Thyroid gland (tissue), 4 donors: ENCODE measurements at regions not wholly inside any gene's neighbourhood (a gene's known extent, or its start where the extent isn't known, plus 50 kb on each side); places are given as distances from the start of the nearest gene placed in this dataset.

Experiments used
- DNase-seq, 2 donors: peaks; one replicate each; pipeline ENCODE4 v3.0.0-alpha.2; 2019
- H3K27ac ChIP-seq, 3 donors: fragments of 200-600 bp; sonication (generic); 1 replicate in 2 of 3; 2 replicates in 1 of 3; pipeline ENCODE4 v1.5.1; 2016 to 2019; ENCODE audit warnings: mild to moderate bottlenecking in 1 of 3, moderate library complexity in 1 of 3
- H3K27me3 ChIP-seq: fragments of 200-600 bp; sonication (generic); one replicate; pipeline ENCODE4 v1.5.1; 2019
- H3K36me3 ChIP-seq, 2 donors: fragments of 200-600 bp; sonication (generic); one replicate each; pipeline ENCODE4 v1.5.1; 2016 to 2019
- H3K4me1 ChIP-seq, 2 donors: fragments of 200-600 bp; sonication (generic); one replicate each; pipeline ENCODE4 v1.5.1; 2017 to 2019
- H3K4me3 ChIP-seq, 3 donors: fragments of 200-600 bp; sonication (generic); replicated peaks in 1 of 3; 1 replicate in 2 of 3; 2 replicates in 1 of 3; pipeline ENCODE4 v1.5.1; 2016; ENCODE audit warnings: mild to moderate bottlenecking in 1 of 3
- H3K9me3 ChIP-seq: fragments of 200-600 bp; sonication (generic); one replicate; pipeline ENCODE4 v1.5.1; 2017
- CTCF ChIP-seq, 6 experiments: fragments of 200-600 bp in 3 of 6; fragments of 450-650 bp in 3 of 6; sonication (generic) in 3 of 6; IDR thresholded peaks; one replicate each; pipeline ENCODE4 v1.5.1; 2016 to 2019; ENCODE audit warnings: antibody characterized with exemption in 6 of 6, mild to moderate bottlenecking in 2 of 6, inconsistent platforms in 1 of 6, moderate library complexity in 1 of 6
- POLR2A ChIP-seq, 2 donors: fragments of 450-650 bp; IDR thresholded peaks; one replicate each; pipeline ENCODE4 v1.6.1; 2017; ENCODE audit warnings: antibody characterized with exemption in 2 of 2, mild to moderate bottlenecking in 2 of 2, moderate library complexity in 1 of 2
- WGBS, 2 donors: methylation state at CpG; one replicate each; pipeline ENCODE4 v1.1.5; 2017; 5-methylcytosine and 5-hydroxymethylcytosine counted together
- intact Hi-C: fragments of 100-400 bp; cut with DNase I; formaldehyde crosslinking; loops from one replicate; pipeline ENCODE4 v1.15.1; 2023

GRCh38 chr10:7484456-7485243, 73.8 kb upstream of the SFMBT2 start:
- H3K9me3 ChIP-seq, result no peaks in the 10 kb centered on the region
- no peaks in the 10 kb centered on the region for H3K36me3 ChIP-seq
- TF ChIP-seq CTCF (IDR thresholded peaks at IDR 0.05) (no peak), POLR2A (IDR thresholded peaks at IDR 0.05) (no peak)
- no peaks in the 10 kb centered on the region for H3K27me3 ChIP-seq
- no peak overlapping the region for H3K4me3 ChIP-seq
- intact Hi-C loops, result no loop called here
- whole genome bisulfite sequencing, 2 donors, result 60 to 61% methylated on average over 12 of the region's 12 CpGs
- peaks cover 17 to 19% of the 10 kb centered on the region in 2 donors for H3K4me1 ChIP-seq
- no peak overlapping the region for H3K27ac ChIP-seq
- DNase-seq, result no peak

GRCh38 chr10:7483848-7484247, 73.0 kb upstream of the SFMBT2 start:
- Histone ChIP-seq H3K4me1 (peaks cover 9 to 11% of the 10 kb centered on the region in 2 donors), H3K27me3 (no peaks in the 10 kb centered on the region), H3K27ac (no peak overlapping the region), H3K36me3 (no peaks in the 10 kb centered on the region), H3K4me3 (no peak overlapping the region), H3K9me3 (no peaks in the 10 kb centered on the region)
- intact Hi-C loops, result no loop called here
- DNase-seq, result no peak
- TF ChIP-seq POLR2A (IDR thresholded peaks at IDR 0.05), result no peak
- no peak for TF ChIP-seq CTCF (IDR thresholded peaks at IDR 0.05)
- 81 to 88% methylated on average over 9 of the region's 9 CpGs for WGBS, 2 donors

GRCh38 chr10:7482992-7483391, 72.2 kb upstream of the SFMBT2 start:
- Histone ChIP-seq H3K27ac (no peak overlapping the region), H3K27me3 (no peaks in the 10 kb centered on the region), H3K36me3 (no peaks in the 10 kb centered on the region), H3K9me3 (no peaks in the 10 kb centered on the region), H3K4me1 (peaks cover 4 to 7% of the 10 kb centered on the region in 2 donors), H3K4me3 (no peak overlapping the region)
- intact Hi-C loops, result no loop called here
- no peak for TF ChIP-seq POLR2A (IDR thresholded peaks at IDR 0.05)
- TF ChIP-seq CTCF (IDR thresholded peaks at IDR 0.05), result no peak
- DNase-seq, result no peak
- WGBS, 2 donors, result 95 to 97% methylated on average over 8 of the region's 8 CpGs

- no peak for TF ChIP-seq POLR2A (IDR thresholded peaks at IDR 0.05)
- no peak for TF ChIP-seq CTCF (IDR thresholded peaks at IDR 0.05)
- H3K27me3 ChIP-seq, result no peaks in the 10 kb centered on the region
- WGBS, 2 donors, result 71 to 74% methylated on average over 5 of the region's 5 CpGs
- no peak overlapping the region for H3K4me3 ChIP-seq
- H3K9me3 ChIP-seq, result no peaks in the 10 kb centered on the region
- no peak overlapping the region for H3K27ac ChIP-seq
- no peaks in the 10 kb centered on the region for H3K4me1 ChIP-seq
- intact Hi-C loops, result no loop called here
- no peaks in the 10 kb centered on the region for H3K36me3 ChIP-seq
- no peak for DNase-seq
Observed at GRCh38 chr10:7481368-7481765, 70.5 kb upstream of the SFMBT2 start.

- WGBS, 2 donors, result 54 to 65% methylated on average over 8 of the region's 8 CpGs
- intact Hi-C loops, result no loop called here
- TF ChIP-seq POLR2A (IDR thresholded peaks at IDR 0.05), result no peak
- TF ChIP-seq CTCF (IDR thresholded peaks at IDR 0.05), result no peak
- no peaks in the 10 kb centered on the region for H3K9me3 ChIP-seq
- no peaks in the 10 kb centered on the region for H3K27me3 ChIP-seq
- H3K27ac ChIP-seq, result no peak overlapping the region
- H3K36me3 ChIP-seq, result no peaks in the 10 kb centered on the region
- H3K4me1 ChIP-seq, result peaks cover 0 to 1% of the 10 kb centered on the region in 2 donors
- H3K4me3 ChIP-seq, result no peak overlapping the region
- DNase-seq, result peak in 1 of 2 donors; percentile 7
Observed at GRCh38 chr10:7480742-7481367, 70.0 kb upstream of the SFMBT2 start.
